ENCODE measurements at regions not wholly inside any gene's neighbourhood (a gene's known extent, or its start where the extent isn't known, plus 50 kb on each side); places are given as distances from the start of the nearest gene placed in this dataset.

DNA sequence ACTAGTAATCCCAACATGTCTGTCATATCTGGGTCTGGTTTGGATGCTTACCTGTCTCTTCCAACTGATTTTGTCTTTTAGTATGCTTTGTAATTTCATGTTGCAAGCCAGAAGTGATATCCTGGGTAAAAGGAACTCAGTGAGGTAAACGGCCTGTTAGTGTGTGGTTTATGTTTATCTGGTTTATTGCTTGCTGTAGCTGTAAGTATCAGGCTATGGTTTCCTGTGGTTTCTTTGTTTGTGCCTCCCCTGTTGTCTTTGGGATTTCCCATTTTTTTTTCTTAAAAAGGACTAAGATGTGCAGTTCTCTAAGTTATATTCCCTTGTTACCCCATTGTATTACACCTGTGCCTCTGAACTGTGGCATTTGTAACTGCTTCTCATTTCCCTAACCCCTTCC lies 323.5 kb upstream of the POM121L12 start:
- TF ChIP-seq, protein P1, sequence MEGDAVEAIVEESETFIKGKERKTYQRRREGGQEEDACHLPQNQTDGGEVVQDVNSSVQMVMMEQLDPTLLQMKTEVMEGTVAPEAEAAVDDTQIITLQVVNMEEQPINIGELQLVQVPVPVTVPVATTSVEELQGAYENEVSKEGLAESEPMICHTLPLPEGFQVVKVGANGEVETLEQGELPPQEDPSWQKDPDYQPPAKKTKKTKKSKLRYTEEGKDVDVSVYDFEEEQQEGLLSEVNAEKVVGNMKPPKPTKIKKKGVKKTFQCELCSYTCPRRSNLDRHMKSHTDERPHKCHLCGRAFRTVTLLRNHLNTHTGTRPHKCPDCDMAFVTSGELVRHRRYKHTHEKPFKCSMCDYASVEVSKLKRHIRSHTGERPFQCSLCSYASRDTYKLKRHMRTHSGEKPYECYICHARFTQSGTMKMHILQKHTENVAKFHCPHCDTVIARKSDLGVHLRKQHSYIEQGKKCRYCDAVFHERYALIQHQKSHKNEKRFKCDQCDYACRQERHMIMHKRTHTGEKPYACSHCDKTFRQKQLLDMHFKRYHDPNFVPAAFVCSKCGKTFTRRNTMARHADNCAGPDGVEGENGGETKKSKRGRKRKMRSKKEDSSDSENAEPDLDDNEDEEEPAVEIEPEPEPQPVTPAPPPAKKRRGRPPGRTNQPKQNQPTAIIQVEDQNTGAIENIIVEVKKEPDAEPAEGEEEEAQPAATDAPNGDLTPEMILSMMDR (IDR thresholded peaks at IDR 0.05; ENCODE audit: insufficient read depth, low read depth, low read length), result no peak
- no peak overlapping the region for H3K4me3 ChIP-seq (ENCODE audit: low read depth, low read length)
- no peak for DNase-seq (ENCODE audit: low read depth)

DNA sequence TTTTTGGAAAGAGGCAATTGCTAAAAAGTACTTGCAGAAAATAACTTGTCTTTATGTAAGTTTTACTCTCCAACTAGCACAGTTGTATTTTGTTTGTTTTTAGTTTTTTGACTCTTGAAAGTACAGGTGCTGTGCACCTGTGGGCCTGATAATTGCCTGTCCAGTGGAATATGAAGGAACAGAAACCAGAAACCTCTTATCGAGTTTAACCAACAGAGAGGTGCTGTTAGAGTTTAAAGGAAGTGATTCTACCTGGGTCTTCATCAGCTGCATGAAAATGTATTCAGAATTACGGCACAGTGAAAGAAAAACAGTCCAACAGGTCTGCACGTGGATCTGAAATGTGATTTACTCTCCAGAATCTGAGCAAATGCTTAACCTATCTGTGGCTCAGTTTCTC lies 326.6 kb upstream of the POM121L12 start:
- H3K4me3 ChIP-seq (ENCODE audit: low read depth, low read length), result no peak overlapping the region
- DNase-seq (ENCODE audit: low read depth), result no peak
- TF ChIP-seq, protein P1 (IDR thresholded peaks at IDR 0.05; ENCODE audit: insufficient read depth, low read depth, low read length), result no peak

DNA sequence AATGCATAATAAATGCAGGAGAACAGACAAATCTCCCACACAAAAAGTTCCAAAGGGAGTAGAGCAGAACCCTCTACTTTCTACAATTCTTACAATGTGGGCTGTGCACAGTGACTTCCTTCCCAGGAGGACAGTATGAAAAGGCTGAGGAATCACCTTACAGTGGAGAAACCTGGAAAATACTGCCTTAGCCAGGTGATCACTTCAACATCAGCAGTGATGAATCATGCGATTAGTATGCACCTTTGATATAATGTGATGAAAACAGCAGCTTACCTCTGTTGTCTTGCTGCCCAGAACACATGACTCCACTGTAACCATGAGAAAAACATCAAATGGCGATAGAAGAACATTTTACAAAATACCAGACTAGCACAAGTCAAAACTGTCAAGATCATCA lies 329.7 kb upstream of the POM121L12 start:
- DNase-seq (ENCODE audit: low read depth), result no peak
- H3K4me3 ChIP-seq (ENCODE audit: low read depth, low read length), result no peak overlapping the region
- TF ChIP-seq, protein P1 (IDR thresholded peaks at IDR 0.05; ENCODE audit: insufficient read depth, low read depth, low read length), result no peak

DNA sequence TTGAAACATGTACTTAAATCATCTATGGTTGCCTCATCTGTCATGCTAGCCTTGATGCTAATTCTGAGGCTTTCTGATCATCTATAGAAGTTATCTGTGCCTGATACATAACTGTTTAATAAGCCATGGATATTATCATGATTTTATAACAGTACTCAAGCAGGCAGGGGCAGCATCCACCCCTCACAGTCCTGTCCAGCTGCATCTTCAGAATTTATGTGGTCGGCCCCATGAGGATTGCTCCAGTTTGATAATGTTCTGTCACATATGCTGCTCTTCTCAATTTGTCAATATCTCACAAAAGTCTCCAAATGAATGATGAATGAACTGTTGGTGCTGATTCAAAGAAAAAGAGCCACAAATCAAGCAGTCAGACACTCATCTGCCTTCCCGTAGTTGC lies 335.1 kb upstream of the POM121L12 start:
- TF ChIP-seq, protein P1 (IDR thresholded peaks at IDR 0.05; ENCODE audit: insufficient read depth, low read depth, low read length), result no peak
- no peak for DNase-seq (ENCODE audit: low read depth)
- no peak overlapping the region for H3K4me3 ChIP-seq (ENCODE audit: low read depth, low read length)

DNA sequence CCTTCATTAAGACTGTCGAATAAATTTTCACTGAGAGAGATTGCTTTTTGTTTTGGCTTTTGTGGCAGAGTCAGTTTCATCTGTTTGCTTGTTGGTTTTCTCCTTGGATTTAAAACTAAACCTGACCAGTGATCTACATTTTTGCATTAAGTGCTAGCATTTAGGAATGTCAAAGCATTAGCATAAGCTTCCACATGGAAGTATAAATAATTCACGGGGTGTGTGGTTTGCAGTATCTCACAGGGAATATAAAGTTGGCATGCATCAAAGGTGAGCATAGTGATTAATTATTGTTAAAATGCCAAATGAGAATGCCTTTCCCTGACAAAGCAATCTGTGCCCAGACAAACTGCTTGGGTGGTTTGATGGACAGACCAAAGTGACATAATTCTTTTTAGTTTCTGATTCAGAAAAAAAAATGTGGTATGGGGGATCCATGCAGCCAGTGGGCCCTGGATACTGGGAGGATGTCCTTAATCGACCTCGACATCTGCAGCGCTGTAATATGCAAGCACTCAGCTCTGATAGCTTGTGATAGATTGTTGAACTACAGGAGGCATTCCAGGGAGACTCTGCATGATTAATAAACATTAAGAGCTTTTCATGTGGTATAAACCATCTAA lies 339.3 kb upstream of the POM121L12 start:
- no peak for DNase-seq (ENCODE audit: low read depth)
- H3K4me3 ChIP-seq (ENCODE audit: low read depth, low read length), result no peak overlapping the region
- TF ChIP-seq, protein P1 (IDR thresholded peaks at IDR 0.05; ENCODE audit: insufficient read depth, low read depth, low read length), result no peak

DNA sequence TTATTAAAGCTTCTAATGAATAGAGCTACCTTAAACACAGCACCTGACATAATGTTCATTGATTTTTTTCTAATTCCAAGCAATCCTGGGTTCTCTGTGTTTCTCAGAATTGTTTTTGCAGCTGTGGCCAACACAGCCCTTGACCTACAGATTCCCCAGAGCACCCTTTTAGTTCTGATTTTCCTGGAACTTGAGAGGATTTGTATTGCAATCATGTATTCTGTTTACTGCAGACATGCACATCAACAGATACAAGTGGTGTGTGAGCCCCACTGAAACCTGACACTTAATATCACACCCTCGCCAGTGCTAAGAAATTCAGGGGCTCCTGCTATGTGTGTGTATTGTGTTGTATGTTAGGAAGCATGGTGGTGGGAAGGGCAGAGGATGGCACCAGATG lies 344.2 kb upstream of the POM121L12 start:
- TF ChIP-seq, protein P1 (IDR thresholded peaks at IDR 0.05; ENCODE audit: insufficient read depth, low read depth, low read length), result no peak
- no peak for DNase-seq (ENCODE audit: low read depth)
- no peak overlapping the region for H3K4me3 ChIP-seq (ENCODE audit: low read depth, low read length)

DNA sequence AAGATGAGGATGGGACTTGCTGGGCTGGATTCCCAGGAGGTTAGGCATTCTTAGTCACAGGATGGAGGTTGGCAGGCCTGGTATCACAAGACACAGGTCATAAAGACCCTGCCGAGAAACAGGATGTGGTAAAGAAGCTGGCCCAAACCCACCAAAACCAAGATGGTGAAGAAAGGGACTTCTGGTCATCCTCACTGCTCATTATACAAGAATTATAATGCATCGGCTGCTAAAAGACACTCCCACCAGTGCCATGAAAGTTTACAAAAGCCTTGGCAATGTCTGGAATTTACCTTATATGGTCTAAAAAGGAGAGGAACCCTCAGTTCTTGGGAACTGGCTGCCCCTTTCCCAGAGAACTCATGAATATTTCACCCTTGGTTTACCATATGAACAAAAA lies 345.5 kb upstream of the POM121L12 start:
- TF ChIP-seq, protein P1 (IDR thresholded peaks at IDR 0.05; ENCODE audit: insufficient read depth, low read depth, low read length), result no peak
- DNase-seq (ENCODE audit: low read depth), result no peak
- no peak overlapping the region for H3K4me3 ChIP-seq (ENCODE audit: low read depth, low read length)

Data from fibroblast of villous mesenchyme (primary cell).